SJSA1 (cell line): ENCODE measurements at regions not wholly inside any gene's neighbourhood (a gene's known extent, or its start where the extent isn't known, plus 50 kb on each side); places are given as distances from the start of the nearest gene placed in this dataset.

Source experiments
- DNase-seq, 2 experiments: peaks; one replicate each; pipeline ENCODE4 v3.0.0-alpha.2; 2015 to 2020; ENCODE audit warnings: low spot score in 2 of 2, low read depth in 1 of 2
- H3K27ac ChIP-seq: fragments of 250-450 bp; sonication (Bioruptor Pico); 2 replicates; pipeline ENCODE4 v1.5.1; 2020; ENCODE audit warnings: mild to moderate bottlenecking, moderate library complexity
- H3K27me3 ChIP-seq: fragments of 250-450 bp; sonication (Bioruptor Pico); replicated peaks from 2 replicates; pipeline ENCODE4 v1.5.1; 2020; ENCODE audit warnings: mild to moderate bottlenecking, moderate library complexity
- H3K36me3 ChIP-seq: fragments of 250-450 bp; sonication (Bioruptor Pico); 2 replicates; pipeline ENCODE4 v1.5.1; 2020; ENCODE audit warnings: mild to moderate bottlenecking
- H3K4me1 ChIP-seq: fragments of 250-450 bp; sonication (Bioruptor Pico); replicated peaks from 2 replicates; pipeline ENCODE4 v1.6.1; 2021; ENCODE audit warnings: mild to moderate bottlenecking
- H3K4me3 ChIP-seq: fragments of 250-450 bp; sonication (Bioruptor Pico); 2 replicates; pipeline ENCODE4 v1.5.1; 2020; ENCODE audit warnings: mild to moderate bottlenecking
- H3K9me3 ChIP-seq: fragments of 250-450 bp; sonication (Bioruptor Pico); replicated peaks from 2 replicates; pipeline ENCODE4 v1.5.1; 2020; ENCODE audit warnings: mild to moderate bottlenecking

DNA sequence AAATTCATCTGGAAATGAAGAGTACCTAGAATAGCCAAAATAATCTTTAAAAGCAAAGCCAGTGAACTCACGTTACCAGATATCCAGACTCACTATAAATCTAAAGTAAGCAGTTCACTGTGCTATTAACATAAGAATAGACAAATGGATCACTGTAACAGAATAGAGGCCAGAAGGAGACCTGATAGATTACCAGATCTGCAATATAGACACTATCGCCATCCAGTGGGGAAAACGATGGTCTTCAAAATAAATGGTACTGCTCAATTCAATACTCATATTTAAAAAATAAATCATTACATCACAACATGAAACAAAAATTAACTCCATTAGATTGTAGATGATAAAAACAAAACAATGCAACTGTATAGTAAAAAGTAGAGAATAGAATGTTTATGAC lies 158.6 kb upstream of the CDH8 start:
- Histone ChIP-seq H3K27me3 (no peaks in the 10 kb centered on the region), H3K4me3 (no peak overlapping the region), H3K36me3 (no peaks in the 10 kb centered on the region), H3K4me1 (no peaks in the 10 kb centered on the region), H3K9me3 (no peaks in the 10 kb centered on the region; the same call in 1 of the 2 replicates), H3K27ac (no peak overlapping the region)
- DNase-seq = no peak

DNA sequence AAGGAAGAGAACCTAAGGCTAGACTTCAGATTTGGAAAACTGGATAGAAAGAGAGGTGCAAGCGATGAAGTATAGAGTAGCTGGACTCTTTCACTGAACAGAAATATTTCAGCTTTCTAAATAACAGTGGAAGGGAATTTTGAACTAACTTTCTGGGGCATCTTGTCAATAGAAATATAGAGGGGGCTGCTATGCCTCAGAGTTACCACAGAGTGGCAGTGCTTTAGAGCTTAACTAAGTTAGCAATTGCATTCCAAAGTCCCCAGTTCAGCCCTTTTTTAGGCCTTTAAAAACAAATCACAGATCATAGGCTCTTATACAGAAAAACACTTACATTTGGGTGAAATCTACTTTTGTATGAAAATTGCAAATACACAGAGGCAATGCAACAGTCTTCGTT lies 154.2 kb upstream of the CDH8 start:
- no peaks in the 10 kb centered on the region for H3K4me1 ChIP-seq

GRCh38 chr16:62177351-62178203 lies 141.3 kb upstream of the CDH8 start:
- H3K4me1 ChIP-seq = no peaks in the 10 kb centered on the region
- H3K36me3 ChIP-seq = no peaks in the 10 kb centered on the region
- H3K4me3 ChIP-seq = no peak overlapping the region
- H3K9me3 ChIP-seq = no peaks in the 10 kb centered on the region
- no peaks in the 10 kb centered on the region for H3K27me3 ChIP-seq
- H3K27ac ChIP-seq = no peak overlapping the region
- no peak for DNase-seq

More for the DNA sequence above, 154.2 kb upstream of the CDH8 start:
- Histone ChIP-seq H3K27me3 (no peaks in the 10 kb centered on the region), H3K27ac (no peak overlapping the region), H3K9me3 (no peaks in the 10 kb centered on the region; the same call in 1 of the 2 replicates), H3K36me3 (no peaks in the 10 kb centered on the region), H3K4me3 (no peak overlapping the region)
- no peak for DNase-seq

DNA sequence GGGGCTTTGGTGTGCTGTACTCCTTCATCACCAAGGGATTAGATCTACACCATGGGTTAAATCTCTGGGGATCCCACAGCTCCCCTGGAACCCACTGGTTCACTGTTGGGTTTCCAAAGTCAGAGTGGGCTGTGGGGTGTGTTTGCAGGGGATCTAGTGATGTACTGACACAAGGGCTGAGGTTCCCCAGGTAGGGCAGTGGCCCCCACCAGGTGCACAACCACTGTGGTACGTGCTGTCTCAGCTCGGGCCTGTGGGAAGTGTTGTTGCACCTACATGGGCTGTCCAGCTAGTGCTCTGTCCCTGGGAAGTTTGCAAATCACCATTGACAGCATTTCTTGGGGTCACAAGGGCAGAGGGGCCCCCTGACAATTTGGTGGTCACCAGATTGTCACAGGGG lies 134.4 kb upstream of the CDH8 start:
- H3K4me1 ChIP-seq = no peaks in the 10 kb centered on the region
- H3K27me3 ChIP-seq = no peaks in the 10 kb centered on the region
- no peak overlapping the region for H3K4me3 ChIP-seq

GRCh38 chr16:62167551-62167950 lies 131.3 kb upstream of the CDH8 start:
- H3K27ac ChIP-seq = no peak overlapping the region
- no peaks in the 10 kb centered on the region for H3K27me3 ChIP-seq
- DNase-seq = no peak
- no peaks in the 10 kb centered on the region for H3K36me3 ChIP-seq
- H3K4me3 ChIP-seq = no peak overlapping the region
- H3K4me1 ChIP-seq = no peaks in the 10 kb centered on the region
- 0 out of 2 replicates have a peak, but pooled peaks cover 2% of the 10 kb centered on the region for H3K9me3 ChIP-seq

More for the DNA sequence above, 134.4 kb upstream of the CDH8 start:
- no peaks in the 10 kb centered on the region for H3K9me3 ChIP-seq
- DNase-seq = no peak
- H3K36me3 ChIP-seq = no peaks in the 10 kb centered on the region
- no peak overlapping the region for H3K27ac ChIP-seq

GRCh38 chr16:62157544-62157943 lies 121.3 kb upstream of the CDH8 start:
- Histone ChIP-seq H3K27ac (no peak overlapping the region), H3K9me3 (0 out of 2 replicates have a peak, but pooled peaks cover 2% of the 10 kb centered on the region), H3K4me3 (no peak overlapping the region), H3K27me3 (no peaks in the 10 kb centered on the region), H3K36me3 (no peaks in the 10 kb centered on the region), H3K4me1 (no peaks in the 10 kb centered on the region)
- no peak for DNase-seq

DNA sequence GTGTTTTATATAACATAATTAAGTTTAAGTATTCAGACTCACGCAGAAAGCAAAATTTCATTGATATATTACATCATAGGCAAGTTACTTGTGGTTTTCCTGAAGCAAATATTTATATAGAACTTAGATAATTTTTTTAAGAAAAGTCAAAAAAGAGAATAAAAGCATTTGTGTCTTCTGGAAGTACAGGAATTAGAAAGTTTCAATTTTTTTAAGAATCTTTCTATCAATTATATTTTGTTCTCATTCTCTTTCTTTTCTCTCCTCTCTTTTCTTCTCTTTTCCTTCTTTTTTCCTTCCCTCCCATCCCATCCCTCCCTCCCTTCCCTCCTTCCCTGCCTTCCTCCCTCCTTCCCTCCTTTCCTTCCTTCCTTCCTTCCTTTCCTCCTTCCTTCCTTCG lies 120.7 kb upstream of the CDH8 start:
- Histone ChIP-seq H3K27me3 (no peaks in the 10 kb centered on the region), H3K36me3 (no peaks in the 10 kb centered on the region), H3K27ac (no peak overlapping the region), H3K4me3 (no peak overlapping the region), H3K4me1 (no peaks in the 10 kb centered on the region), H3K9me3 (0 out of 2 replicates have a peak, but pooled peaks cover 2% of the 10 kb centered on the region)
- DNase-seq = no peak

GRCh38 chr16:62149631-62150030 lies 113.4 kb upstream of the CDH8 start:
- no peaks in the 10 kb centered on the region for H3K27me3 ChIP-seq
- H3K4me3 ChIP-seq = no peak overlapping the region
- H3K9me3 ChIP-seq = no peaks in the 10 kb centered on the region; the same call in 1 of the 2 replicates
- H3K36me3 ChIP-seq = no peaks in the 10 kb centered on the region
- H3K27ac ChIP-seq = no peak overlapping the region
- no peaks in the 10 kb centered on the region for H3K4me1 ChIP-seq
- DNase-seq = no peak

DNA sequence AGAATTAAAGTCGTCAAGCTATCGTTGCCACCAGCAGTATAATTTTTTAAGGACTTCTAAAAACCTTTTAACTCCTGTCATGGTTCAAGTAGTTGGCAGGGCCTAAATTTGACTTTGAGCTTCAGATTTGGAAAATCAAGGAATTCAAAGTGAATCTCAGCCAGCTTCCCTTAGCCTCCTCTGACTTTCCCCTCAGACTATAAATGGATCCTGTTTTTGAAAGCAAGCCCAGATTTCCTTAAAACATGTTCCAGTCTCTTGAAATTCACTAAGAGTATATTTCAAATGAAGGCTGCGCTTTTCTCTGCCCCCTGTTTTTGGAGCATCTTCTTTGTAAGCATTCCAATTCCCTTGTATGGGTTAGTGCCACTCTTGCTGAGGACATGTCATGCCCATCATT lies 101.8 kb upstream of the CDH8 start:
- DNase-seq = no peak
- no peak overlapping the region for H3K27ac ChIP-seq
- H3K36me3 ChIP-seq = no peaks in the 10 kb centered on the region
- no peaks in the 10 kb centered on the region for H3K27me3 ChIP-seq
- no peak overlapping the region for H3K4me3 ChIP-seq
- H3K9me3 ChIP-seq = peaks cover 8% of the 10 kb centered on the region; the same call in 1 of the 2 replicates
- no peaks in the 10 kb centered on the region for H3K4me1 ChIP-seq

DNA sequence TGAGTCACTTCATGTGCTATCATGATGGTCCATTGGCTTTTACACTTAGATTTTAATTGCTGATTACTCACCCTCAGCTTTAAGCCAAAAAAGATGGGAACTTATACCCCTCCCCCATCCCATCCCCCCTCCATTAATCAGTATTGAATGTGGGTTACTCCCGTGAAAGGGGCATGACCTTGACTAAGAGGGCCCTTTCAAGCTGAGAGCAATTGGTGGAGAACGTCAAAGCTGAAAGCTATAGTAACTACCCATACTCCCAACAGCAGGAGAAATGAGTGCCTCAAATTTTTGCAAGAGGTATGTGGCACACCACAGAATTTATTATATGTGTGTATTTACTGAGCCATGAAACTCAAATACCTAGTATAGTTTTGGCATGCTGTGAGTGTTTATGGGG lies 99.7 kb upstream of the CDH8 start:
- no peak for DNase-seq
- Histone ChIP-seq H3K4me1 (no peaks in the 10 kb centered on the region), H3K36me3 (no peaks in the 10 kb centered on the region), H3K27ac (no peak overlapping the region), H3K4me3 (no peak overlapping the region), H3K27me3 (no peaks in the 10 kb centered on the region), H3K9me3 (peaks cover 14% of the 10 kb centered on the region; the same call in 1 of the 2 replicates)

DNA sequence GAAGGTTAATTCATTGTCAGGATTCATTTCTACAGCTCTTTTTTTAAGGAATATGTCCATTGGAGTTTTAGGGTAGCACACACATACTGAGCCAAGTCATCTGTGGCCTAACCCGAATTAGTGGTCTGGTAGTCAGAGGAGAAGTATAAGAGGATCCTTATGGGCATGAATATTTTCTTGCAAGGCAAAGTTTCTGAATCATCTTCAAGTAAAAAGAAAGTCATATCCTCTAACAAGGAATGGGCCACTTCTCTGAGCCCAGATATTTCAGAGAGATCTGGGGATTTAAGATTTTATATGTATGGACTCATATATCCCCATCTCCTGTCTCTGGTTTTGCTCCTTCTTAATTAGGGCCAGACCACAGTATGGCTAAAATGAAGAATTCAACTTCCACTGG lies 99.2 kb upstream of the CDH8 start:
- Histone ChIP-seq H3K27me3 (no peaks in the 10 kb centered on the region), H3K27ac (no peak overlapping the region), H3K4me1 (no peaks in the 10 kb centered on the region), H3K36me3 (no peaks in the 10 kb centered on the region), H3K4me3 (no peak overlapping the region), H3K9me3 (peaks cover 14% of the 10 kb centered on the region; the same call in 1 of the 2 replicates)
- no peak for DNase-seq

GRCh38 chr16:62130101-62130500 lies 93.9 kb upstream of the CDH8 start:
- Histone ChIP-seq H3K36me3 (no peaks in the 10 kb centered on the region), H3K9me3 (peaks cover 9% of the 10 kb centered on the region; the same call in 1 of the 2 replicates), H3K4me3 (no peak overlapping the region), H3K4me1 (no peaks in the 10 kb centered on the region), H3K27ac (no peak overlapping the region), H3K27me3 (no peaks in the 10 kb centered on the region)
- no peak for DNase-seq

DNA sequence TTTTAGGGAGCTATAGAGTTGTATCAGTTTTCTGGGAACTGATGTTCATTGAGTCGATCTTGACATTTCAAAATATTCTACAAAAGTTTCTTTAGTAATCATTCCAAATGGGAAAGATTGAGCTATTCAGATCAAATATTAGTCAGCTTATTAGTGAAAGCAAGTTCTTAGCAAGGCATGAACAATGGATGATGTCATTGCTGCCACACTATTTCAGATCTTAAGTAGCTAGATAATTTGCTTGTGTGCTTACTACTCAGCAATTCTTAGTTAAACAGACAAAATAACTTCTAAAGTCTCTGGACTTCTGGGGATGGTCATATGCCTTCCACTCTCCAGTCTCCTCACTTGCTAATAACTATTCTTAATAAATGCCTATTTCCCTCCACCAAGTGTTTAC lies 69.0 kb upstream of the CDH8 start:
- peaks cover 3% of the 10 kb centered on the region for H3K9me3 ChIP-seq
- no peaks in the 10 kb centered on the region for H3K27me3 ChIP-seq
- H3K4me1 ChIP-seq = no peaks in the 10 kb centered on the region
- no peak for DNase-seq
- no peak overlapping the region for H3K27ac ChIP-seq
- no peak overlapping the region for H3K4me3 ChIP-seq
- H3K36me3 ChIP-seq = no peaks in the 10 kb centered on the region

GRCh38 chr16:62102588-62102987 lies 66.3 kb upstream of the CDH8 start:
- DNase-seq = no peak
- Histone ChIP-seq H3K9me3 (peaks cover 3% of the 10 kb centered on the region; the same call in 1 of the 2 replicates), H3K36me3 (no peaks in the 10 kb centered on the region)

More at GRCh38 chr16:62102588-62102987, 66.3 kb upstream of the CDH8 start:
- Histone ChIP-seq H3K27me3 (no peaks in the 10 kb centered on the region), H3K4me3 (no peak overlapping the region), H3K4me1 (no peaks in the 10 kb centered on the region), H3K27ac (no peak overlapping the region)
